GM18873 (cell line): ENCODE measurements at regions not wholly inside any gene's neighbourhood (a gene's known extent, or its start where the extent isn't known, plus 50 kb on each side); places are given as distances from the start of the nearest gene placed in this dataset.
"Not testable (repeated sequence)": the region's sequence is repeated elsewhere in the genome, so short reads cannot be mapped to it uniquely, and the experiment has no call there.

Experiments
- ATAC-seq: cut with Tn5 transposase; IDR thresholded peaks from one replicate; pipeline ENCODE4 v1.9.1; 2021; ENCODE audit warnings: mild to moderate bottlenecking, moderate library complexity, moderate number of reproducible peaks; ENCODE audit not compliant: unreplicated experiment, low FRiP score

DNA sequence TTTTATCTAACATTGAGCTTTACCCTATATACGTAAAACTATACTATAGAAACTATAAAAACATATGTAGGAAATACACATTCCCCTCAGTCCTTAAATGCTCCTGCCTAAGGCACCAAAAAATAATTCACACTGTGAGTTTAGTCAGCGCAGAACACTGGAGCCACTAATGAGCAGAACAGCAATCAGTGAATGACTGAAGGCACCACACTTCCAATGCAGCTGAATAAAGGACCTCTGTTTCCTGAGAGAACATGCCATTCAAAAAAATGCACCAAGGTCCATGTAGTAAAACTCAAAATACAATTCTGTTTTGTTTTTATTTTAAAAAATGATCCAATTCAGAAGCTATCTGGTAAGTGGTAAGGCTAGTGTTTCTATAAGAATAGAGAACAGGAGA is 1280.6 kb upstream of the NRXN1 start:
- no peak for ATAC-seq

DNA sequence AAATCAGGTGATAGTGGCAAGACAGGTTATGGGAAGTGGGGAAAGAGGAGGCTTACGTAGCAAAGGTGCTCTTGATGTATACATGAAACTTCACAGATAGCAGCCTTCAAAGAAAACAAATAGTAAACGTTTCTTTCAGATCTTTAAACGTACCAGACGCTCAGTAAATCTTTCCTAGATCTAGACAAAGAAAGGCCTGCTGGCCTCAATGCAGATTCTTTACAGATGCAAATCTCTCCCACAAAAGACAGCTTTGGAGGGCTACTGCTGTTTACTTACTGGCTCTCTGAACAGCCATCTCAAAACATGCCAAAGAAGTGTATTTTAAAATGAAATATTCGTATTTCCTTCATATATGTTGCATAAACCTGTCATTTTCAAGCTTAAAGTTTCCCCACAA is 1279.9 kb upstream of the NRXN1 start:
- no peak for ATAC-seq

DNA sequence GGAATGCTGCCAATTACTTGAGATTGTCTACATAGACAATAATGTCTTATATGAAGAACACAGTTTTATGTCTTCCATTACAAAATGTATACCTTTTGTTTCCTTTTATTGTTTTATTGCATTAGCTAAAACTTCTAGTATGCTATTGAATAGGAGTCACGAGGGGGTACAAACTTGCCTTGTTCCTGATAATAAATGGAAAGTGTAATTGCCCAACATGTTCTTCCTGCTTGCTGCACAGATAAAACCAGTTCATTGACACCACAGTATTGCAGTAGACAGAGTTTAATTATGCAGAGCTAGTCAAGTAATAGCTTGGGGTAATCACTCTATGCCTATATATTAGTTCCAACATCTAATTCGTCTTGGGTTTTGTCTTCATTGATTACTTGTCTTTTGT is 1276.2 kb upstream of the NRXN1 start:
- ATAC-seq: no peak

DNA sequence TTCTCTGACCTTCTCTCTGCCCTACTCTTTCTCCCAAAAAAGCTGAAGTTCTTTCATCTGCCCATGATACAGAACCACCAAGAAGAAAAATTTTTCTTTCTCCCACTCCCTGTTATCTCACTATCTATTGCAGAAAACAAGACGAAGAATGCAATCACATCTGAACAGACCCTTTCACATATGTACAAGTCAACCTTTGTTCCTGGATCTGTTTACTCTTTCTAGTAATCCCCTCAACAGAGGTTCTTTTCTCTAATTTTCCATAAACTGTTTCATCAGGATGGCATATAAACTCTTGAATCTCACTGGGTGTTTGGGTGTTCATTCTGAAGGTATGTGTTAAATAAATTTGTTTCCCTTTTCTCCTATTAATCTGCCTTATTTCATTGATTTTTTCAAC is 1262.7 kb upstream of the NRXN1 start:
- no peak for ATAC-seq

DNA sequence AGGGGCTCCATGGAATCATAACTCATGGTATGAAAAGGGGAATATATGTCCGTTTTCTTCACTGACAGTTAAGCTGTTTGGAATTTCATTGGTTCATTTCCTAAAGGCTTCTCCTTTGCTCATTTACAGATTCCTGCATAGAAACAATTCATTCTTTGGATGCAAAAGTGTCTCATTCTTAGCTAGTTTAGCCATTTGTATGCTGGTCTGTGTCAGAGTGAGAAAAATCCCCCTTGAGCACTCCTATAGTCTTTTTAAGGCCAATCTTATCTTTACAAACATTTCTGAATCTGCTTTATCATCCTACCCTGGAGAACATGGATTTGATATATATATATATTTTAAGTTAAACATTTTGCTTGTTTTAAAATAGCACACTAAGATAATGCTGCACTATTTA is 1260.9 kb upstream of the NRXN1 start:
- no peak for ATAC-seq

DNA sequence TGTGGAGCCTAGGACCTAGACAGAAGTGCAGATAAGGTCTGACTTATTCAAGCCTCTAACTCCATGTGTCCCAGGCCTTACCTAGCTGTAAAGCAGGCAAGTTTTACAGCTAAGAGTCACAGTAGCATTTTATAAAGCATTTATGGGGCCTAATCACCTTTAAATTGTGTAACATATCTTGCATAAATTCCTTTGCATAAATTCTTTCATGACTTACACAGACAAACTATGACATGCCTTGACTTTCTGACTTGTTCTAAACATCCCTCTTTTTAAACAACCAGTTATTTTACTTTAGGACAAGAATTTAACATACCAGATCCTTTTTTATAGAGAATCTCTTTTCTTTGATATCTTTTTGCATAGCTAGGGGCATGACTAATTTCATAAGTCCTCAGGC is 1257.8 kb upstream of the NRXN1 start:
- no peak for ATAC-seq

DNA sequence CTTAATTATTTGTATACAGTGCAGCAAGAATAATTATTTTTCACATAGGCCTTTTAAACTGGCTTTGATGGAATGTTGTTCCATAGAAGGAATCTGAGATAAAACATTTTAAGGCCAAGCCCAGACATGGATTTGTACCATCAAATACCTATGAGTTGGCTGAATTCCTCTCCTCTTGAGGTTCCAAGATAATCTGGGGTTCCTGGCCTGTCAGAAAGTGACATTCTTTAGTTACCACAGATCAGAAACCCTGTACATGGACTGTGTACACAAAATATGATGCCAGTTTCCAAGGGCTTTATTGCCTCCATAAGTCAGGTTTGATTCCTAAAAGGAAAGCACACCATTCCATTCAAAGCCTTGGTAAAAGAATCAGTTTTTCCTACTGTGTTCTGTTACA is 1256.7 kb upstream of the NRXN1 start:
- ATAC-seq: no peak

DNA sequence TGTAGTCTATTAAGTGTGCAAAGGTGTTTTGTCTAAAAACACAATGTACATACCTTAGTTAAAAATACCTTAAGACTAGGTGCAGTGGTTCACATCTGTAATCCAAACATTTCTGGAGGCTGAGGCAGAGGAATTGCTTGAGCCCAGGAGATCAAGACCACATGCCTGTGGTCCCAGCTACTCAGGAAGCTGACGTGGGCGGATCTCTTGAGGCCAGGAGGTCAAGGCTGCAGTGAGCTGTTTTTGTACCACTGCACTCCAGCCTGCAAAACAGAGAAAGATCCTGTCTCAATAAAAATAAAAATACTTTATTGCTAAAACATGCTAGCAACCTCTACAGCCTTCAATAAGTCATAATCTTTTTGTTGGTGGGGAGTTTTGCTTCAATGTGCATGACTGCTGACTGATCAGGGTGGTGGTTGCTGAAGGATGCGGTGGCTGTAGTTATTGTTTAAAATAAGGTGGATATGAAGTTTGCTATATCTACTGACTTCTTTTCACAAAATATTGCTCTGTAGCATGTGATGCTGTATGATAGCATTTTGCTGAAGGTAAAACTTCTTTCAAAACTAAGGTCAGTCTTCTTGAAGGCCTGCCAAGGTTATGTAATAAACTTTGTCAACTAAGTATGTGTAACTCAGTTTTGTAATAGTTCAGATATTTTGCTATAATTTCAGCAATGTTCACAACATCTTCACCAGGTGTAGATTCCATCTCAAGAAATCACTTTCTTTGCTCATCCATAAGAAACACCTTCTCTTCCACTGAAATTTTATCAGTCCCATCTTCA is 1238.0 kb upstream of the NRXN1 start:
- no peak for ATAC-seq

DNA sequence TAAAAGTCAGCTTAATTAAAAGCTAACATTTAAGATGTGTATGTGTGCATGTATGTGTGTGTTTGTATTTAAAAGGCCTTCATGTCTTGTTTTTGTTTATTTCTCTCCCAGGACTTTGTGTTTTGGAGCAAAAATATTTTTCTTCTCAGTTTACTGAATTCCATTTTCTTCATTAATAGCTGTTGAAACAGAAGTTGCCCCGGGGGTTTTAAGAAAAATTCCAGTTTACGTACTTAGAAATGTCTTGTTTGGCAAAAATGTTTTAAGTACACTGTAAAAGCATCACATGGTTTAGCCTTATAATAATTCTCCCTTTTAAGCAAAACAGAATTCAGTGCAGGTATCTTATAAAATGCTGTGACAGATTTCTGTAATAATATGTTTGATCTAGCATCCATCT is 1233.0 kb upstream of the NRXN1 start:
- ATAC-seq: no peak

DNA sequence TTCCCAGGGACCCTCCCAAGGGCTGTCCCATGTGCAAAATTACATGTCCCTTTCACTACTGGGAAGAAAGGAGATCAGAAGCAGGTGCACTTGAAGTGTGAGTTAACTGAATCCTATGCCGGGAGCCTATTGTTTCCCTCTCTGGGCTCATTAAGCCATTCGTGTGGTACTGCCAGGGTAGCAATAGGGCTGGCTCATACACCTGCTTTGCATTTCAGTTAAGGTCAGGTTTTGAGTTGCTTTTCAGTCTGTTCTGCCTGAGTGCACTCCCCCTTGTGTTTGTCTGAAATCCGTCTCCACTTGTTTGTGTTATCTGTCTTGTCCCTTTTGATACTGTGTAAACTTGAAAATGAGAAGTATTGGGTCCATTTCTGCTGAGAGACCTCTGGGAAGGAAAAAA is 1232.6 kb upstream of the NRXN1 start:
- no peak for ATAC-seq

DNA sequence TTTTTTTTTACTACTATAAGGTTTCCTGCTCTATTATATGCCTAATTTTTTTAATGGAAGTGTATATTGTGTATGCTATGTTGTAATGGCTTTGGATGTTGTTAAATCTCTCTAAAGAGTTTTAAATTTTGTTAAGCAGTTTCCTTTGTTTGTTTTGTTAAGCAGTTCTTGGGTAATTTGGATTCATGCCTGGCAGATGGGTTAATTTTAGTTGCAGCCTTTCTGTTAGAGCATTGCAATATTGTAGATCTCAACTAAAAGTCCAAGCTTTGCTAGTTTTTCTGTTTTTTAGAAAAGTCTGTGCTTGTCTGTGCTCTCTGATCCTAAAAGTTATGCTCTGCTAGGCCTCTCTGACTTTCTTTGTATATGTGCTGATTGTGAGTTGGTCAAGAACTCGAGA is 1229.0 kb upstream of the NRXN1 start:
- no peak for ATAC-seq

DNA sequence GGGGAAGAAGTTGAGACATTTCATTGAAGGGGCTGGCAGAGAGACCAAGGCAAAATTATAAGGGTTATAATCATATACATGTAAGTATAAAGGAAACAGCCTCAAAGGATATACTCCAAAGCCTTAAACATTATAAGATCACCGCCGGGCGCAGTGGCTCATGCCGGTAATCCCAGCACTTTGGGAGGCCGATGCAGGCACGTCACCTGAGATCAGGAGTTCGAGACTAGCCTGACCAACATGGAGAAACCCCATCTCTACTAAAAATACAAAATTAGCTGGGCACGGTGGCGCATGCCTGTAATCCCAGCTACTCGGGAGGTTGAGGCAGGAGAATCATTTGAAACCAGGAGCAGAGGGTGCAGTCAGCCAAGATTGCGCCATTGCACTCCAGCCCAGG is 1227.0 kb upstream of the NRXN1 start:
- not testable (repeated sequence) for ATAC-seq

DNA sequence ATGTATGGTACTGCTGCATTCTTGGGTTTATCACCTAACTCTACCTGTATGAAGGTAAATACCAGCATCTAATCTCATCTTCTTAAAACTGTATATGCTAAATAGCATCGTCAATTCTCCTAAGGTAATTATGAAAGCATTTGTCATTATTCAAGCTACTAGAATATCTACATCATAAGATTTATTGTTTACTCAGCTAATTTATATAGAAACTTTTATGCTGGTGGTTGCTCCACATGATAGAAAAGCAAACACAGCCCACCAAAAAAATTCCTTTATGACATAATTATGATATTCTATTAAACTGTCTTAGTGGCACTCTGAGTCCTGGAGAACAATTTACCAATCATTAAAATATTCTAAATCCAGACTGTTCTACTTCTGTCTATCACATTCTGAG is 1226.1 kb upstream of the NRXN1 start:
- no peak for ATAC-seq

DNA sequence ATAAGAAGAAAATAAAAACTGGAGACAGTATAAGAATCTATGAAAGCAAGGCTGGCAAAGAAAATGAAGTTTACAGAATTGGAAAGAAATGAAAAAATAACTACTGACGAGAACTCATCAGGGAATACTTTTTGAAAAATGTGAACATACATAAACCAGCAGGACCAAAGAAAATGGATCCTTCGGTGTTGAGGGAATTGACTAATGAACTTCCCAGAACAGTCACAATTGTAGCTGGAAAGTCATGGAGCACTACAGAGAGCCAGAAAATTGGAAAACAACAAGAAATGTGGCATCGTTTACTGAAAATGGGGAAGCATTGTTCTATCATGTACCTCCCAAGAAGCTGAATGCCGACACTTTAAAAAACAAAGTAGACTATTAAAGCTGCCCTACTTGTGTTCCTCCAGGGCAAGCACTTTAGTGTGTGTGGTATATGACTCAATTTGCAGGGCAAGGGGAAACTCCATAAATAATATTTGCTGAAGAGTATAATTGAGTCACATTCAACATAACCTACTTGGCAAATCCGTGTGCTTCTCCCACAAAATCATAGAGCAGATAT is 1221.6 kb upstream of the NRXN1 start:
- no peak for ATAC-seq

DNA sequence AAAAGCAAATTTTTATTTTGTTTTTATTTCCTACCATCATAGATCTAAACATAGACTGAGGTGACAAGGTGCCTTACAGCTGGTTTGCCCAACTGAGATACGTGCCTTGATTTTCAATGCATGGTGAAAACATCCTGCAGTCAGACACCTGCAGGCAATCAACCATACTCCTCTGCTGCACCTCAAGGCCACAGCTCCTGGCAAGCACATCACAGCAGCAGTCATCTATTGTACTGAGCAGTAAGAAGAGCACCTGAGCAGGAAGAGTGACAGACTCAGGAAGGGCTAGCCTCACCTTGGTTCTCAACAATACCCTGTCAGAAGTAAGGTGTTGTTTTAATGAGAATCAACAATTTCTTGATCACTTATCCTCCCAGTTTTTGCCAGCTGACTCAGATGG is 1206.8 kb upstream of the NRXN1 start:
- ATAC-seq: no peak

DNA sequence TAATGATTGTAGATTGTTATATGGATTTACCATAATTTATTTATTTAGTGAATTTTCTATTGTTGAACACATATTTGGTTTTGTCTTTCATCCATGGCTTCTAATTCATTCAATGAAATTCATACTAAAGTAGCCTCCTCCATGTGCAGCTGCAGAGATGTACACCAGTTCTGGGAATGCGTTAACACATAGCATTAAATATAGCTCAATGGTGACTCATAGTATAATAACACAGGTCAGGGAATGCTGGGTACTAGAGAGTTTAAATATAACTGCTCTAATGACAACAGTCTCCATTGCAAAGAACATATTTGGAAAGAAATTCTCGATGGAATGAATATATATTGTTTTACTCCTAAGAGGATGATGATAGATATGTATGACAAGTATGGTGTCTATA is 1190.2 kb upstream of the NRXN1 start:
- no peak for ATAC-seq

DNA sequence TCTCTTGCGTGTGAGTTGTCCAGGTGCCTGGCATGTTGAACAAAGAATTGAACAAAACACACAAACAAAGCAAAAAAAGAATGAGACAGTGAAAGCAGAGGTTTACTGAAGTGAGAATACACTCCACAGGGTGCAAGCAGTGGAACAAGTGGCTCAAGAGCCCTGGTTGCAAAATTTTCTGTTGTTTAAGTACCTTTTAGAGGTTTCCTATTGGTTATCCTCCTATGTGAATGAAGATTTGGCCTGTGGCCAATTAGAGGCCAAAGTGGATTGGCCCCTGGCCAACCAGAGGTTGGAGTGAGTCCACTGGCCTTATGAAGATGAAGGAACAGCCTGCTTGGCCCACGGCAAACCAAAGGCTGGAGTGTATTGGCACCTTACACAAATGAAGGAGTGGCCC is 1188.5 kb upstream of the NRXN1 start:
- no peak for ATAC-seq

DNA sequence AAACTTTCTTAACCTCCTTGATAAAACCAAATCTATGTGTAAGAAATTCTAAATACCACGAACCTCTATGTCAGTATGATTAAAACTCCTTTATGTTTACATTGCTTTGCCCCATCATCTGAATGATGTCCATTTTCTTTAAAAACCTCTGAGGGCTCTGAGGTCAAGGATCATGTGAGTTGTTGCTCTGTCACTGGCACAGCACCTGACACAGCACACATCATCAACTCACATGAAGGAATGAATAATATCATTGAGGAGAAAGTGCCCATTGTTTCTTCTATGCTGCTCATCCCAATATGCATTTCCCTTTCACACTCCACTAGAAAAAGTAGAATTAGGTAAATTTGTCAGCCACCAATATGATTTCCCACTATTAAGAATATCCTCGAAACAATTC is 1178.7 kb upstream of the NRXN1 start:
- no peak for ATAC-seq

DNA sequence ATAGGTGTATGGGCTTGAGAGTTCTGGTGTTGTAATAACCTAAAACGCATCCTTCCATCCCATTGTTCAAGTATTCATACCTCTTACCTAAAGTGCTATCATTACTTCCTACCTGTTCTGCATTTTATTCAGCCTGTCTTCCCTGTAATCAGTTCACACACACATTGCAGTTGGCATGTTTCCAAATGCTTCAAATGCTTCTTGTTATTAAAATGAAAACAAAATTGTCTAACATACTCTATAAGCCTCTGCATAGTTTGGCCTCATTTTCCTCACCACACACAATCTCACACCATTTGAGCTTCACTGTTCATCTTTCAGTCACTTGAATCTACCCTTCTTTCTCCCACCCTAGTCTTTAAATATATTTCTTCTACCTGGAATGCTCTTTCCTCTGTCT is 1178.2 kb upstream of the NRXN1 start:
- ATAC-seq: no peak

DNA sequence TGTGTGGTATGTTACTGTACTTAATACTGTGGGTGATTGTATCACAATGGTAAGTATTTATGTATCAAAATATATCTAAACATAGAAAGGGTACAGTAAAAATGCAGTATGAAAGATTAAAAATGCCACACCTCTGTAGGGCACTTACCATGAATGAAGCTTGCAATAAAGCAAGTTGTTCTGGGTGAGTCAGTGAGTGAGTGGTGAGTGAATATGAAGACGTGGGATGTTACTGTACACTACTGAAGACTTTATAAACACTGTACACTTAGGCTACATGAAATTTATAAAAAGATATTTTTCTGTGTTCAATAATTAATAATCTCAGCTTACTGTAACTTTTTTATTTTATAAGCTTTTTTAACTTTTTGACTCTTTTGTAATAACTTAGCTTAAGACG is 1162.4 kb upstream of the NRXN1 start:
- no peak for ATAC-seq

DNA sequence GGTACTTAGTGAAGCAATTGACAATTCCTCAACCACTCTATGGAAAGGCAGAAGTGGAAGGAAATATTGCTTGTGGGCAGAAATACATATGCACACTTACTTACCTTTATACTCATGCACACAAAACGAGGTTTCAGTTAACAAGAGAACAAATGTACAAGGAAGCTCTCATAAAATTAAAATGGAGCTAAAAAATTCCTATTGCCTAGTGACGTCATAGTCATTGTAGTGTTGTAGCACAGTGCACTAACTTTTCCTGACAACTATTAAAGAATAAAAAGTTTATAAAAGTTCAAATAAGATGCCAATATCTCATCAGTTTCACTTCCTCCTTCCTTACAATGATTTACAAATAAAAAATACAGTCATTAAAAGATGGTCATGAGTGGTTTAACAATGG is 1161.9 kb upstream of the NRXN1 start:
- ATAC-seq: no peak

DNA sequence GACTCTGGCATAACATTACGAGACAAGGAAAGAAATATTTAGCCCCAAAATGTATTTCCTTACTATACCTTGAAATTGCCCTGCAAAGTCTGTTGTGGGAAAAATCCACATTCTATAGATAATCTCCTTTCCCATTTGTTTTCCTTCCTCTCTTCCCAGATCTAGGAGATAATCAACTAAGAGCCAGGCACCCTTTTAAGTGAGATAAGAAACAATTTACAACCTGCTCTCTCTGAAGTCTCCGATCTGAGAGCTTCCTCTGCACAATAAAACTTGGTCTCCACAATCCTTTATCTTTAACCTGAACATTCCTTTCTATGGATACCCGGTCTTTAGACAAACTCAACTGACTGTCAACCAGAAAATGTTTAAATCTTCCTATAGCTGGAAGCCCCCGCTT is 1160.7 kb upstream of the NRXN1 start:
- no peak for ATAC-seq

DNA sequence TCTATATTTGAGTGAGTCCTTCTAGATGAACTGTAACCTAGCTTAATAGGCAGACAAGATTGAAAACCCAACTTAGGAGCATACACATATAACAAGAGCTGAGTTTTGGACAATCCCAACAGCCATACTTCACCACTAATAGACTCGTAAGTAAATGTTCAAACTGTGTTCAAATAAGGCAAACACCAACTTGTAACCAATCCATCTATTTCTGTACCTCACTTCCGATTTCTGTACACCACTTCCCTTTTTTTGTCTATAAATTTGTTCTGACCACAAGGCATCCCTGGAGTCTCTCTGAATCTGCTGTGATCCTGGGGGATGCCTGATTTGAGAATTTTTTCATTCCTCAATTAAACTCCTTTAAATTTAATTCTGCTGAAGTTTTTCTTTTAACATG is 1149.1 kb upstream of the NRXN1 start:
- ATAC-seq: no peak
